HCT116 (cell line): ENCODE measurements at regions not wholly inside any gene's neighbourhood (a gene's known extent, or its start where the extent isn't known, plus 50 kb on each side); places are given as distances from the start of the nearest gene placed in this dataset.

Experiments
- ATF3 ChIP-seq: IDR thresholded peaks from 2 replicates; pipeline ENCODE4 v1.6.1; 2012
- CTCF ChIP-seq, 3 experiments: fragments of 200-600 bp in 1 of 3; sonication (generic) in 1 of 3; IDR thresholded peaks in 2 of 3; conservative IDR thresholded peaks in 1 of 3; 2 replicates each; pipeline ENCODE4 v1.5.1; 2012 to 2017; ENCODE audit warnings: low read depth in 2 of 3, low read length in 2 of 3, antibody characterized with exemption in 1 of 3, borderline replicate concordance in 1 of 3, control low read depth in 1 of 3, mild to moderate bottlenecking in 1 of 3, mixed read lengths in 1 of 3, mixed run types in 1 of 3, moderate library complexity in 1 of 3; ENCODE audit not compliant: insufficient read depth in 1 of 3
- EGR1 ChIP-seq: IDR thresholded peaks from 2 replicates; pipeline ENCODE4 v1.6.1; 2012; ENCODE audit warnings: low read depth
- EZH2 ChIP-seq: fragments of 200-600 bp; sonication (generic); IDR thresholded peaks from 2 replicates; pipeline ENCODE4 v1.6.1; 2017; ENCODE audit warnings: antibody characterized with exemption, mixed run types
- EZH2phosphoT487 ChIP-seq: fragments of 200-600 bp; IDR thresholded peaks from 2 replicates; pipeline ENCODE4 v1.6.1; 2018; ENCODE audit warnings: antibody characterized with exemption, borderline replicate concordance
- JUND ChIP-seq: IDR thresholded peaks from 2 replicates; pipeline ENCODE4 v1.6.1; 2012
- POLR2A ChIP-seq: IDR thresholded peaks from 2 replicates; pipeline ENCODE4 v1.7.0; 2011; ENCODE audit warnings: borderline replicate concordance; ENCODE audit not compliant: insufficient read depth, insufficient read length; ENCODE audit errors: extremely low read depth
- REST ChIP-seq: IDR thresholded peaks from 2 replicates; pipeline ENCODE4 v1.6.1; 2012; ENCODE audit warnings: low read depth
- SP1 ChIP-seq: IDR thresholded peaks from 2 replicates; pipeline ENCODE4 v1.6.1; 2012; ENCODE audit warnings: low read depth
- TCF7L2 ChIP-seq: IDR thresholded peaks from 2 replicates; pipeline ENCODE4 v1.7.0; 2011; ENCODE audit warnings: borderline replicate concordance, inconsistent platforms; ENCODE audit not compliant: insufficient read depth, insufficient read length; ENCODE audit errors: extremely low read depth
- YY1 ChIP-seq: IDR thresholded peaks from 2 replicates; pipeline ENCODE4 v1.6.1; 2011; ENCODE audit warnings: low read length, low read depth, moderate library complexity, mild to moderate bottlenecking; ENCODE audit not compliant: insufficient replicate concordance; ENCODE audit errors: extremely low read depth

DNA sequence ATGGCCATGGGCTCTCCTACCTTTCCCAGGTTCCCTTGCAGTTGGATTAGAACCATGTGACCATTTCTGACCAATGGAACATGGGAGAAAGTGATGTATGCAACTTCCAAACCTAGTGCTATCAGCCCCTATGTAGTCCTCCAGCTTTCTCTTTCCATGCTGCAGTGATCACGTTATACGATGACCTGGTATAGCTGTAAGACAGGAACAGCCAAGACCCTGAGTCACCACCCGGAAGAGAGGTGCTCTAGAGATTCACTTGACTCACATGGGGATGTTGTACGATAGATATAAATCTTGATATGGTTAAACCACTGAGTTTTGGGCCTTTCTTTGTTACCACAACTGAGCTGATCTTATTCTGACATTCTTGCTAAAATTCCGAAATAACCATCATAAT is 65.1 kb downstream of the NOG start:
- no peak for TF ChIP-seq JUND
- no peak for TF ChIP-seq EZH2
- TF ChIP-seq CTCF (IDR thresholded peaks at IDR 0.05 in 2 of 3, conservative IDR thresholded peaks at IDR 0.05 in 1 of 3; ENCODE audit: borderline replicate concordance in 1 of 3, insufficient read depth in 1 of 3, low read depth in 2 of 3, low read length in 2 of 3), result no peak
- TF ChIP-seq YY1, result no peak
- no peak for TF ChIP-seq REST
- no peak for TF ChIP-seq EGR1
- no peak for TF ChIP-seq POLR2A
- TF ChIP-seq TCF7L2, result no peak
- no peak for TF ChIP-seq EZH2phosphoT487
- TF ChIP-seq SP1, result no peak
- TF ChIP-seq ATF3, result no peak
